Neural progenitor cell (in vitro differentiated cells): ENCODE measurements at regions not wholly inside any gene's neighbourhood (a gene's known extent, or its start where the extent isn't known, plus 50 kb on each side); places are given as distances from the start of the nearest gene placed in this dataset.
A peak's percentile ranks its signal among the peaks of the same experiment; 100 is the strongest.

ENCODE experiments used
- DNase-seq: peaks from one replicate; pipeline ENCODE4 v3.0.0-alpha.2; 2016; ENCODE audit warnings: low spot score
- H2AFZ ChIP-seq: fragments of 200-600 bp; sonication (generic); replicated peaks from 2 replicates; pipeline ENCODE4 v1.6.1; 2016; ENCODE audit warnings: antibody characterized with exemption
- H3F3A ChIP-seq: fragments of 200-600 bp; sonication (generic); 2 replicates; pipeline ENCODE4 v1.6.1; 2016; ENCODE audit warnings: antibody characterized with exemption, low read depth
- H3K27ac ChIP-seq: fragments of 200-600 bp; sonication (generic); 2 replicates; pipeline ENCODE4 v1.5.1; 2016; ENCODE audit warnings: mild to moderate bottlenecking
- H3K27me3 ChIP-seq: fragments of 200-600 bp; sonication (generic); 2 replicates; pipeline ENCODE4 v1.6.1; 2016; ENCODE audit warnings: mild to moderate bottlenecking, moderate library complexity
- H3K36me3 ChIP-seq: fragments of 200-600 bp; sonication (generic); 2 replicates; pipeline ENCODE4 v1.5.1; 2016
- H3K4me1 ChIP-seq: fragments of 200-600 bp; sonication (generic); 2 replicates; pipeline ENCODE4 v1.6.1; 2016; ENCODE audit warnings: mixed run types
- H3K4me2 ChIP-seq: fragments of 200-600 bp; sonication (generic); 2 replicates; pipeline ENCODE4 v1.6.1; 2016
- H3K4me3 ChIP-seq: fragments of 200-600 bp; sonication (generic); 2 replicates; pipeline ENCODE4 v1.5.1; 2016
- H3K79me2 ChIP-seq: fragments of 200-600 bp; sonication (generic); 2 replicates; pipeline ENCODE4 v1.6.1; 2016; ENCODE audit warnings: low read depth
- H3K9ac ChIP-seq: fragments of 200-600 bp; sonication (generic); 2 replicates; pipeline ENCODE4 v1.6.1; 2016
- H3K9me3 ChIP-seq: fragments of 200-600 bp; sonication (generic); 2 replicates; pipeline ENCODE4 v1.5.1; 2016; ENCODE audit warnings: low read depth
- H4K20me1 ChIP-seq: fragments of 200-600 bp; sonication (generic); 2 replicates; pipeline ENCODE4 v1.6.1; 2016; ENCODE audit warnings: low read depth
- H3K27ac Mint-ChIP-seq: 3 replicates; pipeline ENCODE4 v1.8.0; 2021; ENCODE audit warnings: mixed read lengths
- H3K27me3 Mint-ChIP-seq: 2 replicates; pipeline ENCODE4 v1.8.0; 2022; ENCODE audit warnings: low read depth, mild to moderate bottlenecking, inconsistent platforms, moderate library complexity, mixed read lengths; ENCODE audit not compliant: insufficient read depth
- H3K36me3 Mint-ChIP-seq: 3 replicates; pipeline ENCODE4 v1.8.0; 2021; ENCODE audit warnings: mixed read lengths
- H3K4me1 Mint-ChIP-seq: 3 replicates; pipeline ENCODE4 v1.8.0; 2021; ENCODE audit warnings: mixed read lengths
- H3K4me3 Mint-ChIP-seq: 3 replicates; pipeline ENCODE4 v1.8.0; 2021; ENCODE audit warnings: mild to moderate bottlenecking, moderate library complexity, mixed read lengths
- H3K9me3 Mint-ChIP-seq: 3 replicates; pipeline ENCODE4 v1.8.0; 2020; ENCODE audit warnings: mixed read lengths
- CTCF ChIP-seq: fragments of 200-600 bp; sonication (generic); IDR thresholded peaks from 2 replicates; pipeline ENCODE4 v1.5.1; 2017; ENCODE audit warnings: antibody characterized with exemption, mild to moderate bottlenecking
- EZH2 ChIP-seq: fragments of 200-600 bp; sonication (generic); IDR thresholded peaks from 2 replicates; pipeline ENCODE4 v1.6.1; 2017; ENCODE audit warnings: antibody characterized with exemption, mild to moderate bottlenecking, moderate library complexity
- EZH2phosphoT487 ChIP-seq: fragments of 200-600 bp; sonication (generic); IDR thresholded peaks from 2 replicates; pipeline ENCODE4 v1.6.1; 2017; ENCODE audit warnings: antibody characterized with exemption

- Histone ChIP-seq H4K20me1 (no peaks in the 10 kb centered on the region), H3K4me3 (no peak overlapping the region), H2AFZ (no peak overlapping the region), H3K36me3 (no peaks in the 10 kb centered on the region), H3K27ac (no peak overlapping the region), H3F3A (peaks cover 4% of the 10 kb centered on the region), H3K4me2 (no peak overlapping the region), H3K79me2 (no peaks in the 10 kb centered on the region), H3K4me1 (peaks cover 15% of the 10 kb centered on the region), H3K9me3 (no peaks in the 10 kb centered on the region), H3K27me3 (no peaks in the 10 kb centered on the region), H3K9ac (no peak overlapping the region)
- no peaks in the 10 kb centered on the region for H3K9me3 Mint-ChIP-seq
- DNase-seq, result no peak
- H3K4me3 Mint-ChIP-seq, result no peak overlapping the region
- H3K27ac Mint-ChIP-seq, result no peak overlapping the region
- no peaks in the 10 kb centered on the region for H3K36me3 Mint-ChIP-seq
- TF ChIP-seq EZH2phosphoT487 (no peak), EZH2 (no peak), CTCF (no peak)
- peaks cover 39% of the 10 kb centered on the region for H3K4me1 Mint-ChIP-seq
- peaks cover 5% of the 10 kb centered on the region for H3K27me3 Mint-ChIP-seq
These were observed 61.5 kb upstream of the POU2AF1 start for GRCh38 chr11:111440416-111441205.

GRCh38 chr11:111439901-111440300 lies 60.8 kb upstream of the POU2AF1 start:
- H3K27me3 Mint-ChIP-seq, result peaks cover 5% of the 10 kb centered on the region
- H3K27ac ChIP-seq, result no peak overlapping the region
- no peak overlapping the region for H3K9ac ChIP-seq
- no peak overlapping the region for H3K4me3 ChIP-seq
- H3F3A ChIP-seq, result peaks cover 4% of the 10 kb centered on the region
- no peak for TF ChIP-seq EZH2
- TF ChIP-seq CTCF, result no peak
- no peak for TF ChIP-seq EZH2phosphoT487
- H3K36me3 Mint-ChIP-seq, result no peaks in the 10 kb centered on the region
- H3K27me3 ChIP-seq, result no peaks in the 10 kb centered on the region
- no peaks in the 10 kb centered on the region for H3K9me3 ChIP-seq
- no peaks in the 10 kb centered on the region for H3K79me2 ChIP-seq
- H4K20me1 ChIP-seq, result no peaks in the 10 kb centered on the region
- H3K4me3 Mint-ChIP-seq, result no peak overlapping the region
- DNase-seq, result no peak
- no peaks in the 10 kb centered on the region for H3K36me3 ChIP-seq
- H3K27ac Mint-ChIP-seq, result no peak overlapping the region
- no peak overlapping the region for H2AFZ ChIP-seq
- H3K4me1 ChIP-seq, result peaks cover 15% of the 10 kb centered on the region
- peaks cover 39% of the 10 kb centered on the region for H3K4me1 Mint-ChIP-seq
- H3K4me2 ChIP-seq, result no peak overlapping the region
- H3K9me3 Mint-ChIP-seq, result no peaks in the 10 kb centered on the region

- Histone ChIP-seq H3F3A (peaks cover 4% of the 10 kb centered on the region), H2AFZ (no peak overlapping the region), H3K36me3 (no peaks in the 10 kb centered on the region), H3K9ac (no peak overlapping the region), H3K79me2 (no peaks in the 10 kb centered on the region), H3K4me3 (no peak overlapping the region), H3K4me2 (no peak overlapping the region), H3K4me1 (peaks cover 15% of the 10 kb centered on the region), H3K27ac (no peak overlapping the region), H3K27me3 (no peaks in the 10 kb centered on the region), H4K20me1 (no peaks in the 10 kb centered on the region), H3K9me3 (no peaks in the 10 kb centered on the region)
- H3K36me3 Mint-ChIP-seq, result no peaks in the 10 kb centered on the region
- DNase-seq, result no peak
- H3K9me3 Mint-ChIP-seq, result no peaks in the 10 kb centered on the region
- peak overlapping the region; percentile 30 for H3K27ac Mint-ChIP-seq
- H3K27me3 Mint-ChIP-seq, result peaks cover 6% of the 10 kb centered on the region
- H3K4me1 Mint-ChIP-seq, result peaks cover 39% of the 10 kb centered on the region
- H3K4me3 Mint-ChIP-seq, result no peak overlapping the region
- TF ChIP-seq EZH2phosphoT487, result no peak
- no peak for TF ChIP-seq CTCF
- TF ChIP-seq EZH2, result no peak
These were observed 59.9 kb upstream of the POU2AF1 start for GRCh38 chr11:111438846-111439520.
